Neural progenitor cell (in vitro differentiated cells): ENCODE measurements at regions not wholly inside any gene's neighbourhood (a gene's known extent, or its start where the extent isn't known, plus 50 kb on each side); places are given as distances from the start of the nearest gene placed in this dataset.

Experiments used
- EZH2 ChIP-seq: fragments of 200-600 bp; sonication (generic); IDR thresholded peaks from 2 replicates; pipeline ENCODE4 v1.6.1; 2017; ENCODE audit warnings: antibody characterized with exemption, mild to moderate bottlenecking, moderate library complexity
- EZH2phosphoT487 ChIP-seq: fragments of 200-600 bp; sonication (generic); IDR thresholded peaks from 2 replicates; pipeline ENCODE4 v1.6.1; 2017; ENCODE audit warnings: antibody characterized with exemption
- TF ChIP-seq, protein P1 (sequence below): fragments of 200-600 bp; sonication (generic); IDR thresholded peaks from 2 replicates; pipeline ENCODE4 v1.5.1; 2017; ENCODE audit warnings: antibody characterized with exemption, mild to moderate bottlenecking

DNA sequence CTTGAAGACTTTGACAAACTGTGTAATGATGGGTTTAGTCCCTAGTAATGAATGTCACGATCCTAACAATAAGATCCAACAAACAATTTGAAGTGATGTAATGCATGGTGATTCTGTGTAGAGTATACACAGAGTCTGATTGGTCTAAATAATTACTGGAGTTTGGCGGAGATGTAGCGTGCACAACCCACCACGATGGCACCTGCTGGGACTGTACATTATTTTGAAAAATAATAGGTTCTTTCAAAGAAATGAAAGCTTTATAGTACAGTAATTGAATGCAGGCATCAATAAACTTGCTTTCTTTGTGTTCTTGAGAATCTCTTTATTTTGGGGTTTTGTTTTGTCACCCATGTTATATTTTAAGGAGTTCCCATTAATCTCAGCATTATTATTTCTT is 902.2 kb upstream of the PCDH7 start:
- TF ChIP-seq, protein P1, sequence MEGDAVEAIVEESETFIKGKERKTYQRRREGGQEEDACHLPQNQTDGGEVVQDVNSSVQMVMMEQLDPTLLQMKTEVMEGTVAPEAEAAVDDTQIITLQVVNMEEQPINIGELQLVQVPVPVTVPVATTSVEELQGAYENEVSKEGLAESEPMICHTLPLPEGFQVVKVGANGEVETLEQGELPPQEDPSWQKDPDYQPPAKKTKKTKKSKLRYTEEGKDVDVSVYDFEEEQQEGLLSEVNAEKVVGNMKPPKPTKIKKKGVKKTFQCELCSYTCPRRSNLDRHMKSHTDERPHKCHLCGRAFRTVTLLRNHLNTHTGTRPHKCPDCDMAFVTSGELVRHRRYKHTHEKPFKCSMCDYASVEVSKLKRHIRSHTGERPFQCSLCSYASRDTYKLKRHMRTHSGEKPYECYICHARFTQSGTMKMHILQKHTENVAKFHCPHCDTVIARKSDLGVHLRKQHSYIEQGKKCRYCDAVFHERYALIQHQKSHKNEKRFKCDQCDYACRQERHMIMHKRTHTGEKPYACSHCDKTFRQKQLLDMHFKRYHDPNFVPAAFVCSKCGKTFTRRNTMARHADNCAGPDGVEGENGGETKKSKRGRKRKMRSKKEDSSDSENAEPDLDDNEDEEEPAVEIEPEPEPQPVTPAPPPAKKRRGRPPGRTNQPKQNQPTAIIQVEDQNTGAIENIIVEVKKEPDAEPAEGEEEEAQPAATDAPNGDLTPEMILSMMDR: no peak
- TF ChIP-seq EZH2: no peak
- TF ChIP-seq EZH2phosphoT487: no peak
